Mucosa of descending colon (tissue), 3 donors: ENCODE measurements at regions not wholly inside any gene's neighbourhood (a gene's known extent, or its start where the extent isn't known, plus 50 kb on each side); places are given as distances from the start of the nearest gene placed in this dataset.

Experiments used
- ATAC-seq: fragments of 200-7000 bp; cut with Tn5 transposase; one replicate; pipeline ENCODE4 v1.9.1; 2020; ENCODE audit warnings: mild to moderate bottlenecking, moderate library complexity
- DNase-seq, 3 donors: peaks; one replicate each; pipeline ENCODE4 v3.0.0-alpha.2; 2020
- H3K36me3 ChIP-seq: fragments of 200-600 bp; one replicate; pipeline ENCODE4 v1.8.0; 2021; ENCODE audit warnings: low read depth, mild to moderate bottlenecking
- H3K4me1 ChIP-seq: fragments of 200-600 bp; one replicate; pipeline ENCODE4 v1.8.0; 2021; ENCODE audit warnings: low read depth, mild to moderate bottlenecking
- H3K4me3 ChIP-seq: fragments of 200-600 bp; one replicate; pipeline ENCODE4 v1.8.0; 2021; ENCODE audit warnings: mild to moderate bottlenecking
- H3K9me3 ChIP-seq: fragments of 200-600 bp; one replicate; pipeline ENCODE4 v1.8.0; 2021; ENCODE audit warnings: mild to moderate bottlenecking
- intact Hi-C, 2 donors: fragments of 100-400 bp; cut with DNase I in 1 of 2; cut with micrococcal nuclease in 1 of 2; formaldehyde crosslinking; loops; one replicate each; pipeline versions ENCODE4 v1.11.0 to v1.11.1; 2022; cut with DNase I, micrococcal nuclease
- TF ChIP-seq, protein P1 (sequence below): fragments of 200-600 bp; IDR thresholded peaks from one replicate; pipeline ENCODE4 v1.8.0; 2022; ENCODE audit warnings: antibody characterized with exemption, mild to moderate bottlenecking
- donor health status: DM: no; HTN: no; CAD: no; lungs with moderate emphysema.
- donor health status: DM: no; HTN: no; CAD: no.
- donor health status: DM: no; HTN: yes; CAD: no.

DNA sequence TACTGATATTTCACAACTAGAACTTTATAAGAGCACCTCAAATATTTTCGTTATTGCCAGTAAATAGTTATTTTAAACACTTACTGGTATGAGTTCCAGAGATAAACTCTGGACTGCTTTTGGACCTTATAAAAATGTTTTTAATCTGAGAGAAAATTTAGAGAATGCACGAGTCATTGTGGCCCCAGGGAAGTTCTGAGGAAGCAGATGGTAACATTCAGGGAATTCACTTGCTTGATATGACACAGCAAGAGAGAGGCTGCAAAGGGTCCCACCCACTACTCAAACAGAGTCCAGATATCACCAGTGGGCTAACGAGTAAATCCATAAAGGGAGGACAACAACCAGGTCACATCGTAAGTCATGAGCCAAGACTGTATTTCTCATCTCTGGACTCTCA, 526.8 kb downstream of the TDRD15 start:
- no peaks in the 10 kb centered on the region for H3K4me1 ChIP-seq
- no peaks in the 10 kb centered on the region for H3K36me3 ChIP-seq
- H3K9me3 ChIP-seq, result no peaks in the 10 kb centered on the region
- no peak for DNase-seq
- intact Hi-C loops, result no loop called here
- ATAC-seq, result no peak
- TF ChIP-seq, protein P1, sequence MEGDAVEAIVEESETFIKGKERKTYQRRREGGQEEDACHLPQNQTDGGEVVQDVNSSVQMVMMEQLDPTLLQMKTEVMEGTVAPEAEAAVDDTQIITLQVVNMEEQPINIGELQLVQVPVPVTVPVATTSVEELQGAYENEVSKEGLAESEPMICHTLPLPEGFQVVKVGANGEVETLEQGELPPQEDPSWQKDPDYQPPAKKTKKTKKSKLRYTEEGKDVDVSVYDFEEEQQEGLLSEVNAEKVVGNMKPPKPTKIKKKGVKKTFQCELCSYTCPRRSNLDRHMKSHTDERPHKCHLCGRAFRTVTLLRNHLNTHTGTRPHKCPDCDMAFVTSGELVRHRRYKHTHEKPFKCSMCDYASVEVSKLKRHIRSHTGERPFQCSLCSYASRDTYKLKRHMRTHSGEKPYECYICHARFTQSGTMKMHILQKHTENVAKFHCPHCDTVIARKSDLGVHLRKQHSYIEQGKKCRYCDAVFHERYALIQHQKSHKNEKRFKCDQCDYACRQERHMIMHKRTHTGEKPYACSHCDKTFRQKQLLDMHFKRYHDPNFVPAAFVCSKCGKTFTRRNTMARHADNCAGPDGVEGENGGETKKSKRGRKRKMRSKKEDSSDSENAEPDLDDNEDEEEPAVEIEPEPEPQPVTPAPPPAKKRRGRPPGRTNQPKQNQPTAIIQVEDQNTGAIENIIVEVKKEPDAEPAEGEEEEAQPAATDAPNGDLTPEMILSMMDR, result no peak
- no peak overlapping the region for H3K4me3 ChIP-seq

DNA sequence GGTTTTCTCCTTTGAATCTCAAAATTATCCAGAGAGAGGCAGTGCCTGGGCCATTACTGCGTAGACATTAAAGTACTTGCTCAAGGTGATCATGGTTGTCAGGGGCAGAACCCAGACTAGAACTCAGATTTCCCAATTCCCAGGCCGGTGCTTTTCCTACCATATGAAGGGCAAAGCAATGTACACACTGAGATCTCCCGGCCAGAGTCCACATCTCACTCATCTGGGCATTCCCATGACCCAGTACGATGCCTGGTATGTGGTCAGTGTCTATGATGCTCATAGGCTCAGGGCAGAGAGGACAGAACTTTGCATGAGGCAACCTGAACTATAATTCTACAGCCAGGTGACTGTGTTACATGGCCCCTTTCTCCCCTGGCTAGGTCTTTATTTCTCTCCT, 531.4 kb downstream of the TDRD15 start:
- TF ChIP-seq, protein P1, result no peak
- H3K36me3 ChIP-seq, result no peaks in the 10 kb centered on the region

DNA sequence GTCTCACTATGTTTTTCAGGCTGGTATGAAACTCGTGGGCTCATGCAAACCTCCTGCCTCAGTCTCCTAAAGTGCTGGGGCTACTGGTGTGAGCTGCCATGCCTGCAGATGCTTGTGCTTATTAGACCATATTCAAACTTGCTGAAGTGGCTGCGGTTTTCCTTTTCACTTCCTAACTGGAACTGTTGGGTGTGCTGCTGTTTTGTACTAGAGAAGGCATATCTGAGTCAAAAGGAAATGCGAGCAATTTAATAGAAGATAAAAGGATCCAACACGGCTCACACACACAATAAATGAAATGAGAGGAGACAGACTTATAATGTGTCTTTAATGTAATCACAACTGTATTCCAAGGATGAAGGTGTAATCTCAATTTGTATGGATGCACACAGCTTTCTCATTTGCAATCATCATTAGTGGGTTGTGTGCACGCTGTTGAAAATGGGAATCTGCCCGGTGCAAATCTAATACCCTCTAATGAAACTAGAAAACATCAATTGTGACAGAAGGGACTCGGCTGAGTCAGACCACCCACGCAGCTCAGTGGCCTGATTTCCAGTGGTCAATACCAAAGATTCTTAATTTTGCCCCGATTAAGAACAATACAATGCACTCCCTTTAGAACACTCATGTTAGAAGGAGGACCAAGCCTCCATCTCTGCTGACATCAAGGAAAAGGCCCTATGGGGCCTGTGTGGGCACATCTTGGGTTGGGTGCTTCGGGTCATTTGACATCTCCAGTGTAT, 532.7 kb downstream of the TDRD15 start:
- Histone ChIP-seq H3K9me3 (no peaks in the 10 kb centered on the region), H3K36me3 (no peaks in the 10 kb centered on the region), H3K4me3 (no peak overlapping the region), H3K4me1 (no peaks in the 10 kb centered on the region)
- TF ChIP-seq, protein P1, result no peak
- intact Hi-C loops, result no loop called here
- no peak for ATAC-seq
- no peak for DNase-seq

More for the DNA sequence above, 531.4 kb downstream of the TDRD15 start:
- no peak for DNase-seq
- Histone ChIP-seq H3K4me1 (no peaks in the 10 kb centered on the region), H3K9me3 (no peaks in the 10 kb centered on the region), H3K4me3 (no peak overlapping the region)
- intact Hi-C loops, result no loop called here
- ATAC-seq, result no peak

DNA sequence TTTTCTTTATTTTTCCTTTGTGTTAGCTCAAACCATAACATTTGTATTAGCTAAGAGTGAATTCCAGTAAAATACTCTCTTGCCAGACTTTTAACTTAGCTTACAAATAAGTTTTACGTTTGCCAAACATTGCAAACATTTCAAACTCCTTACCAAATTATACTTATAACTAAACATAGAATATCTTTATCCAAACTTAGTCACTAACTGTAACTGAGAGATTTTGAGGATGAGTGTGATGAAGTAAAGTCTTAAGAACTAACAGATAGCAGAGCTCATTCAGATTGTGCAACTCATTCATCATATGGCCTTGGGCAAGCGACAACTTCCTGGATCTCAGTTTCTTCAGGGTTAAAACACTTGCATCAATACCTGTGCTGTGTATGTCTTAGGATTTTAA, 533.7 kb downstream of the TDRD15 start:
- Histone ChIP-seq H3K4me3 (no peak overlapping the region), H3K9me3 (no peaks in the 10 kb centered on the region), H3K36me3 (no peaks in the 10 kb centered on the region), H3K4me1 (no peaks in the 10 kb centered on the region)
- ATAC-seq, result no peak
- TF ChIP-seq, protein P1, result no peak
- intact Hi-C loops, result no loop called here
- no peak for DNase-seq

DNA sequence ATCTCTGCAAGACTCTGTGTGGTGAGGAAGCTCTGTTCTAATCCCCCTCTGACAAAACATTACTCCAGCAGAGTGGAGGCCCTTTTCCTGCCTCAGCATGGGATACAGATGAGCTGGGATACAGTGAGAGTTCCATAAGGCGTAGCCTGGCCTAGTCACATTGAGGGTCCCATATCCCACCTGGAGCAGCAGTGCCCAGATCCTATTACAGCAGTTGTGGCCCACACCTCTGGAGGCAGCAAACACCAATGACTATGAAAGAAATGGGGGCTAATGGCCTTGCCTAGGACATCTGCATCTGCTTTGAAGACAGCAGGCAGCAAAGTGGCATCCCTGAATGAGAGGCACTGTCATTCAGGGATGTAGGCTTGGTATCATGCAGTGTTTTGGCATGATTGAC, 534.5 kb downstream of the TDRD15 start:
- ATAC-seq (no peak), DNase-seq (no peak)
- intact Hi-C loops, result no loop called here
- TF ChIP-seq, protein P1, result no peak
- no peaks in the 10 kb centered on the region for H3K9me3 ChIP-seq
- H3K4me1 ChIP-seq, result no peaks in the 10 kb centered on the region
- H3K36me3 ChIP-seq, result no peaks in the 10 kb centered on the region
- H3K4me3 ChIP-seq, result no peak overlapping the region
